CD14-positive monocyte (primary cell): ENCODE measurements at regions not wholly inside any gene's neighbourhood (a gene's known extent, or its start where the extent isn't known, plus 50 kb on each side); places are given as distances from the start of the nearest gene placed in this dataset.
"Not testable (repeated sequence)": the region's sequence is repeated elsewhere in the genome, so short reads cannot be mapped to it uniquely, and the experiment has no call there.

ENCODE experiments used
- DNase-seq, 3 donors: peaks; one replicate each; pipeline ENCODE4 v3.0.0-alpha.2; 2011 to 2022
- H2AFZ ChIP-seq: 2 replicates; pipeline ENCODE4 v1.6.0; 2012; ENCODE audit warnings: mild to moderate bottlenecking, low read depth, low read length, inconsistent platforms; ENCODE audit not compliant: insufficient read depth, poor library complexity, severe bottlenecking
- H3K27ac ChIP-seq, 2 donors: 1 replicate in 1 of 2; 2 replicates in 1 of 2; pipeline ENCODE4 v1.5.1; 2012 to 2013; ENCODE audit warnings: low read length in 2 of 2, control low read depth in 1 of 2, inconsistent platforms in 1 of 2, low read depth in 1 of 2, mild to moderate bottlenecking in 1 of 2
- H3K27me3 ChIP-seq, 2 donors: one replicate each; pipeline versions ENCODE4 v1.6.0 to v1.6.1; 2011 to 2013; ENCODE audit warnings: low read length in 2 of 2; ENCODE audit not compliant: control insufficient read depth in 2 of 2, insufficient read depth in 2 of 2
- H3K36me3 ChIP-seq, 2 donors: replicated peaks in 1 of 2; 1 replicate in 1 of 2; 2 replicates in 1 of 2; pipeline versions ENCODE4 v1.5.1 to v1.6.1; 2012 to 2013; ENCODE audit warnings: low read length in 2 of 2, control low read depth in 1 of 2, inconsistent platforms in 1 of 2, mild to moderate bottlenecking in 1 of 2; ENCODE audit not compliant: insufficient read depth in 2 of 2, control insufficient read depth in 1 of 2
- H3K4me1 ChIP-seq, 2 donors: 1 replicate in 1 of 2; 2 replicates in 1 of 2; pipeline versions ENCODE4 v1.5.1 to v1.6.1; 2012 to 2013; ENCODE audit warnings: low read length in 2 of 2, control low read depth in 1 of 2, inconsistent platforms in 1 of 2, mild to moderate bottlenecking in 1 of 2, moderate library complexity in 1 of 2; ENCODE audit not compliant: insufficient read depth in 2 of 2, control insufficient read depth in 1 of 2
- H3K4me2 ChIP-seq: replicated peaks from 2 replicates; pipeline ENCODE3; 2012; ENCODE audit warnings: low read length, moderate library complexity, mild to moderate bottlenecking; ENCODE audit not compliant: poor library complexity, severe bottlenecking; ENCODE audit errors: extremely low read depth
- H3K4me3 ChIP-seq, 3 experiments: fragments of 200-600 bp in 1 of 3; sonication (generic) in 1 of 3; replicated peaks in 1 of 3; 1 replicate in 2 of 3; 2 replicates in 1 of 3; pipeline ENCODE4 v1.5.1; 2011 to 2013; ENCODE audit warnings: low read length in 3 of 3, mild to moderate bottlenecking in 3 of 3, control low read depth in 2 of 3, low read depth in 2 of 3, inconsistent platforms in 1 of 3, moderate library complexity in 1 of 3
- H3K79me2 ChIP-seq: 2 replicates; pipeline ENCODE4 v1.6.0; 2012; ENCODE audit warnings: mild to moderate bottlenecking, control low read depth, inconsistent platforms, low read length, moderate library complexity; ENCODE audit not compliant: insufficient read depth
- H3K9ac ChIP-seq: 2 replicates; pipeline ENCODE4 v1.6.0; 2017; ENCODE audit warnings: low read length, mild to moderate bottlenecking; ENCODE audit not compliant: insufficient read depth, poor library complexity, severe bottlenecking
- H3K9me3 ChIP-seq, 2 donors: replicated peaks in 1 of 2; 1 replicate in 1 of 2; 2 replicates in 1 of 2; pipeline versions ENCODE4 v1.5.1 to v1.6.1; 2012 to 2013; ENCODE audit warnings: low read length in 2 of 2, control low read depth in 1 of 2; ENCODE audit not compliant: control insufficient read depth in 1 of 2, insufficient read depth in 1 of 2
- H4K20me1 ChIP-seq: 2 replicates; pipeline ENCODE4 v1.6.0; 2012; ENCODE audit warnings: mild to moderate bottlenecking, low read length, control low read depth, moderate library complexity; ENCODE audit not compliant: insufficient read depth
- H3K27ac Mint-ChIP-seq, 7 donors: one replicate each; pipeline ENCODE4 v1.8.0; 2020; ENCODE audit warnings: mild to moderate bottlenecking in 7 of 7, mixed read lengths in 7 of 7, moderate library complexity in 6 of 7, inconsistent platforms in 2 of 7
- H3K27me3 Mint-ChIP-seq, 3 donors: one replicate each; pipeline ENCODE4 v1.8.0; 2021 to 2022; ENCODE audit warnings: low read depth in 3 of 3, mild to moderate bottlenecking in 3 of 3, mixed read lengths in 3 of 3, moderate library complexity in 3 of 3, inconsistent platforms in 1 of 3
- H3K36me3 Mint-ChIP-seq, 2 donors: one replicate each; pipeline ENCODE4 v1.8.0; 2020; ENCODE audit warnings: mixed read lengths in 2 of 2, inconsistent platforms in 1 of 2, mild to moderate bottlenecking in 1 of 2
- H3K4me1 Mint-ChIP-seq: one replicate; pipeline ENCODE4 v1.8.0; 2020; ENCODE audit warnings: mild to moderate bottlenecking, mixed read lengths
- H3K4me3 Mint-ChIP-seq, 2 donors: one replicate each; pipeline ENCODE4 v1.8.0; 2020; ENCODE audit warnings: mild to moderate bottlenecking in 2 of 2, mixed read lengths in 2 of 2, moderate library complexity in 1 of 2
- H3K9me3 Mint-ChIP-seq, 7 donors: one replicate each; pipeline ENCODE4 v1.8.0; 2020 to 2022; ENCODE audit warnings: mixed read lengths in 7 of 7, mild to moderate bottlenecking in 6 of 7, moderate library complexity in 6 of 7, inconsistent platforms in 2 of 7
- WGBS: methylation state at CpG from one replicate; pipeline ENCODE4 v1.1.5; 2013; ENCODE audit warnings: missing lambda C conversion rate; ENCODE audit not compliant: insufficient coverage; 5-methylcytosine and 5-hydroxymethylcytosine counted together
- intact Hi-C, 2 donors: fragments of 100-400 bp; cut with micrococcal nuclease; formaldehyde crosslinking; loops; one replicate each; pipeline versions ENCODE4 v1.15.0 to v1.15.1; 2023
- TF ChIP-seq, protein P1 (sequence below): fragments of 200-600 bp; IDR thresholded peaks from one replicate; pipeline ENCODE4 v1.8.0; 2022; ENCODE audit warnings: antibody characterized with exemption, mild to moderate bottlenecking

DNA sequence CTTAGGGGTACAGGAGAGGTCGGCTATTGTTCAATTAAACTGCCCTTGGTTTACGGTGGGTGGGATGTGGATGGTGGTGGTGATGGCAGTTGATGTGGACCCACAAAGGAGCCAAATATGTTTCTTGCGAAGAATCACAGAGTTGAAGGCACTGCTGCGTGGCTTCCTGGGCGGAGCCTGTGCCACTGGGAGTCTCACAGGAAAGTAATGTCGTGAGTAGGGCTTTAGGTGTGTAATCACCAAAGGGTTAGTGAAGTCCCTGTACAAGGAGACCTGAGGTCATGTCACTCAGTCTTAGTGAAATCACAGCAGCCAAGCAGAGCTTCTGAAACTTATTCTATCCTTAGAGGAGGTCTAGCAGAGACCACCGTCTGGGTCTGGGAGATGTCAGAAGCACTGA lies 215.3 kb downstream of the ANKRD36B start:
- no CpG with 5 or more reads among the region's 7 CpGs for WGBS
- H3K4me3 ChIP-seq, result not testable (repeated sequence)

DNA sequence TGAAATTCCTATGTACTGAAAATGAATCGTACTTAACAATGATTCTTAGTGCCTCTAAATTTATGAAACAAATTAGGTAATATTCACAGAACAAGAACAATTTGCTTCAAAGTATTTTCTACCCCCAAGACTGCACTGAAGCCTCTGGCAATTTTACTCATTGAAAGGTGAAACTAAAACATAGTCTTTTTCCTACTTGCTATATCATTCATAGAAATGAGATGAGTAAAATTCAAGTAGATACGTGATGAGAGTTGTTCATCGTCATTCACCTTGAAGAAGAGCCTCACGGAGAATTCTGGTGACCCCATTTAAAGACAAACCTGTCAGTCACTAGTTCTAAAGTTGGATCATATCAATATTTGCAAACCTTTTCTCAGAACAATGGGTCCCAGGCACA lies 226.5 kb downstream of the ANKRD36B start:
- H3K36me3 Mint-ChIP-seq, DNase-seq, H3K4me3 Mint-ChIP-seq: not testable (repeated sequence)

More for the DNA sequence above, 215.3 kb downstream of the ANKRD36B start:
- H3K9me3 Mint-ChIP-seq, H3K4me2 ChIP-seq, H3K27me3 ChIP-seq, H3K9ac ChIP-seq, DNase-seq, intact Hi-C loops, H3K36me3 ChIP-seq, H3K27ac ChIP-seq, H3K27ac Mint-ChIP-seq, H3K9me3 ChIP-seq, H3K4me3 Mint-ChIP-seq, H3K27me3 Mint-ChIP-seq, H3K4me1 Mint-ChIP-seq, H3K79me2 ChIP-seq, H2AFZ ChIP-seq, H3K4me1 ChIP-seq, H3K36me3 Mint-ChIP-seq, H4K20me1 ChIP-seq: not testable (repeated sequence)

DNA sequence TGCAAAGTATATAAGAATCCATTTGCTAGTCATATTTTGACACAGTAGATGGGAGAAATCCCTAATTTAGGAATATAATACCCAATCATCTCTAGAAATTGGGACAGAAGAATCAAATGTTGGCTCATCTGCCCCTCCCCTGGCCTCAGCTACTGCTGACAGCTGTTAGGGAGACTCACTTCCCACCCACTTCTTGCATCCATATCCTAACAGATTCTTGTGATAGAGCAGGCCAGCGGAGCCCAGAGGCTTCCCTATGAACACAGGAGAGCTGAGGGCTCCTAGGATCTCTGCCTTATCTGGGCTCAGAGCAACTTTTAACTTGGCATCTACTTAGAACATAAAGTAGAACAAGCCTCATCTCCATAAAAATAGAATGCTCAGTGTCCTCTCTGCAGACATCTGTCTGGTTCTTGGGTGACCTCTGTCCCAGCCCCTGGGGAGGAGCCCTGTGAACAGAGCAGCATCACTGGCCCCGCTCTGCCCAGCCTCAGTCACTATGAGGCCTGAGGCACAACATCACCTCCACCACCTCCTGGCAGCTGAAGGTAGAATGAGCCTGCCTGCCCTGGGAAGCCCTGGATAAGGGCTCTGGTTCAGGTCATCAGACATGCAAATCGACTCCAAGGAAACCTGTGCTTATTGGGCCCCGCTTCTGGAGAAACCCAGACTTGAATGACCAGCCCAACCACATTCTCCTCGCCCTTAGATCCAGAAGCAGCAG lies 229.7 kb downstream of the ANKRD36B start:
- no peak for DNase-seq
- H3K36me3 ChIP-seq, result no peaks in the 10 kb centered on the region
- 82% methylated on average over 2 of the region's 5 CpGs for WGBS
- peaks cover 0 to 6% (median 0%) of the 10 kb centered on the region in 7 donors for H3K9me3 Mint-ChIP-seq
- no peak overlapping the region for H3K27ac Mint-ChIP-seq
- H3K27me3 ChIP-seq, result peaks cover 2 to 6% of the 10 kb centered on the region in 2 donors
- peaks cover 3 to 8% (median 8%) of the 10 kb centered on the region in 3 donors for H3K27me3 Mint-ChIP-seq
- TF ChIP-seq, protein P1, sequence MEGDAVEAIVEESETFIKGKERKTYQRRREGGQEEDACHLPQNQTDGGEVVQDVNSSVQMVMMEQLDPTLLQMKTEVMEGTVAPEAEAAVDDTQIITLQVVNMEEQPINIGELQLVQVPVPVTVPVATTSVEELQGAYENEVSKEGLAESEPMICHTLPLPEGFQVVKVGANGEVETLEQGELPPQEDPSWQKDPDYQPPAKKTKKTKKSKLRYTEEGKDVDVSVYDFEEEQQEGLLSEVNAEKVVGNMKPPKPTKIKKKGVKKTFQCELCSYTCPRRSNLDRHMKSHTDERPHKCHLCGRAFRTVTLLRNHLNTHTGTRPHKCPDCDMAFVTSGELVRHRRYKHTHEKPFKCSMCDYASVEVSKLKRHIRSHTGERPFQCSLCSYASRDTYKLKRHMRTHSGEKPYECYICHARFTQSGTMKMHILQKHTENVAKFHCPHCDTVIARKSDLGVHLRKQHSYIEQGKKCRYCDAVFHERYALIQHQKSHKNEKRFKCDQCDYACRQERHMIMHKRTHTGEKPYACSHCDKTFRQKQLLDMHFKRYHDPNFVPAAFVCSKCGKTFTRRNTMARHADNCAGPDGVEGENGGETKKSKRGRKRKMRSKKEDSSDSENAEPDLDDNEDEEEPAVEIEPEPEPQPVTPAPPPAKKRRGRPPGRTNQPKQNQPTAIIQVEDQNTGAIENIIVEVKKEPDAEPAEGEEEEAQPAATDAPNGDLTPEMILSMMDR, result no peak
- H3K4me3 ChIP-seq, result no peak overlapping the region
- no peaks in the 10 kb centered on the region for H3K4me1 Mint-ChIP-seq
- H4K20me1 ChIP-seq, result no peaks in the 10 kb centered on the region
- intact Hi-C loops, result no loop called here
- no peaks in the 10 kb centered on the region for H3K79me2 ChIP-seq
- H3K9me3 ChIP-seq, result no peaks in the 10 kb centered on the region
- H3K36me3 Mint-ChIP-seq, result no peaks in the 10 kb centered on the region
- H3K4me3 Mint-ChIP-seq, result no peak overlapping the region
- no peak overlapping the region for H3K4me2 ChIP-seq
- H2AFZ ChIP-seq, result no peak overlapping the region
- no peak overlapping the region for H3K27ac ChIP-seq
- no peak overlapping the region for H3K9ac ChIP-seq
- H3K4me1 ChIP-seq, result no peaks in the 10 kb centered on the region

More for the DNA sequence above, 226.5 kb downstream of the ANKRD36B start:
- H3K27me3 Mint-ChIP-seq, H3K36me3 ChIP-seq, H3K4me1 ChIP-seq, H2AFZ ChIP-seq, H3K4me1 Mint-ChIP-seq, H3K9me3 ChIP-seq, H3K79me2 ChIP-seq, H3K27me3 ChIP-seq, H3K27ac Mint-ChIP-seq, H3K4me2 ChIP-seq, intact Hi-C loops, H4K20me1 ChIP-seq, H3K27ac ChIP-seq, H3K4me3 ChIP-seq, H3K9ac ChIP-seq, H3K9me3 Mint-ChIP-seq: not testable (repeated sequence)
- WGBS, result no CpG with 5 or more reads among the region's 4 CpGs
